Activated naive CD4-positive, alpha-beta T cell treated with anti-CD3 and anti-CD28 coated beads, Interleukin-2, amount 10 ng/mL, durations not matched to agents 7 days and 5 days (primary cell): ENCODE measurements at regions not wholly inside any gene's neighbourhood (a gene's known extent, or its start where the extent isn't known, plus 50 kb on each side); places are given as distances from the start of the nearest gene placed in this dataset.
"Not testable (repeated sequence)": the region's sequence is repeated elsewhere in the genome, so short reads cannot be mapped to it uniquely, and the experiment has no call there.

Experiments used
- CTCF ChIA-PET: fragments of 350-600 bp; sonication (Branson Sonifier 250); formaldehyde crosslinking; loops from one replicate; lab custom pipeline; 2021; ENCODE audit warnings: antibody characterized with exemption; lab: Charles Lee
- DNase-seq: peaks from one replicate; pipeline ENCODE4 v3.0.0-alpha.2; 2020
- H3K27ac Mint-ChIP-seq: one replicate; pipeline ENCODE4 v1.8.0; 2021; ENCODE audit warnings: mild to moderate bottlenecking, moderate library complexity, mixed read lengths
- H3K27me3 Mint-ChIP-seq: one replicate; pipeline ENCODE4 v1.8.0; 2021; ENCODE audit warnings: mild to moderate bottlenecking, mixed read lengths
- H3K36me3 Mint-ChIP-seq: one replicate; pipeline ENCODE4 v1.8.0; 2021; ENCODE audit warnings: mixed read lengths
- H3K4me1 Mint-ChIP-seq: one replicate; pipeline ENCODE4 v1.8.0; 2021; ENCODE audit warnings: mixed read lengths
- H3K4me3 Mint-ChIP-seq: one replicate; pipeline ENCODE4 v1.8.0; 2021; ENCODE audit warnings: mild to moderate bottlenecking, moderate library complexity, mixed read lengths
- H3K9me3 Mint-ChIP-seq: one replicate; pipeline ENCODE4 v1.8.0; 2021; ENCODE audit warnings: mixed read lengths

- no peak for DNase-seq
- no peaks in the 10 kb centered on the region for H3K36me3 Mint-ChIP-seq
- H3K4me1 Mint-ChIP-seq = no peaks in the 10 kb centered on the region
- H3K27me3 Mint-ChIP-seq = peaks cover 4% of the 10 kb centered on the region
- H3K9me3 Mint-ChIP-seq = no peaks in the 10 kb centered on the region
- H3K27ac Mint-ChIP-seq = no peak overlapping the region
- H3K4me3 Mint-ChIP-seq = no peak overlapping the region
- CTCF ChIA-PET = no interaction called here
Measured at GRCh38 chr12:28023156-28023887, 50.8 kb upstream of the PTHLH start.

GRCh38 chr12:28024231-28024995, 51.9 kb upstream of the PTHLH start:
- no peaks in the 10 kb centered on the region for H3K36me3 Mint-ChIP-seq
- H3K27me3 Mint-ChIP-seq = peaks cover 4% of the 10 kb centered on the region
- H3K9me3 Mint-ChIP-seq = no peaks in the 10 kb centered on the region
- CTCF ChIA-PET = no interaction called here
- H3K4me3 Mint-ChIP-seq = no peak overlapping the region
- H3K4me1 Mint-ChIP-seq = no peaks in the 10 kb centered on the region
- H3K27ac Mint-ChIP-seq = no peak overlapping the region
- no peak for DNase-seq

GRCh38 chr12:28025821-28026505, 53.4 kb upstream of the PTHLH start:
- Mint-ChIP-seq H3K4me1 (no peaks in the 10 kb centered on the region), H3K36me3 (no peaks in the 10 kb centered on the region), H3K27ac (no peak overlapping the region), H3K4me3 (no peak overlapping the region), H3K27me3 (peaks cover 4% of the 10 kb centered on the region), H3K9me3 (no peaks in the 10 kb centered on the region)
- CTCF ChIA-PET = no interaction called here
- DNase-seq = no peak

- Mint-ChIP-seq H3K9me3 (no peaks in the 10 kb centered on the region), H3K27me3 (peaks cover 4% of the 10 kb centered on the region), H3K36me3 (no peaks in the 10 kb centered on the region), H3K27ac (no peak overlapping the region), H3K4me1 (no peaks in the 10 kb centered on the region), H3K4me3 (no peak overlapping the region)
- CTCF ChIA-PET = no interaction called here
- no peak for DNase-seq
Measured at GRCh38 chr12:28026701-28027100, 54.2 kb upstream of the PTHLH start.

GRCh38 chr12:28027328-28027727, 54.8 kb upstream of the PTHLH start:
- Mint-ChIP-seq H3K4me1 (no peaks in the 10 kb centered on the region), H3K27me3 (peaks cover 4% of the 10 kb centered on the region), H3K9me3 (no peaks in the 10 kb centered on the region), H3K27ac (no peak overlapping the region), H3K4me3 (no peak overlapping the region), H3K36me3 (no peaks in the 10 kb centered on the region)
- CTCF ChIA-PET = no interaction called here
- DNase-seq = no peak

DNA sequence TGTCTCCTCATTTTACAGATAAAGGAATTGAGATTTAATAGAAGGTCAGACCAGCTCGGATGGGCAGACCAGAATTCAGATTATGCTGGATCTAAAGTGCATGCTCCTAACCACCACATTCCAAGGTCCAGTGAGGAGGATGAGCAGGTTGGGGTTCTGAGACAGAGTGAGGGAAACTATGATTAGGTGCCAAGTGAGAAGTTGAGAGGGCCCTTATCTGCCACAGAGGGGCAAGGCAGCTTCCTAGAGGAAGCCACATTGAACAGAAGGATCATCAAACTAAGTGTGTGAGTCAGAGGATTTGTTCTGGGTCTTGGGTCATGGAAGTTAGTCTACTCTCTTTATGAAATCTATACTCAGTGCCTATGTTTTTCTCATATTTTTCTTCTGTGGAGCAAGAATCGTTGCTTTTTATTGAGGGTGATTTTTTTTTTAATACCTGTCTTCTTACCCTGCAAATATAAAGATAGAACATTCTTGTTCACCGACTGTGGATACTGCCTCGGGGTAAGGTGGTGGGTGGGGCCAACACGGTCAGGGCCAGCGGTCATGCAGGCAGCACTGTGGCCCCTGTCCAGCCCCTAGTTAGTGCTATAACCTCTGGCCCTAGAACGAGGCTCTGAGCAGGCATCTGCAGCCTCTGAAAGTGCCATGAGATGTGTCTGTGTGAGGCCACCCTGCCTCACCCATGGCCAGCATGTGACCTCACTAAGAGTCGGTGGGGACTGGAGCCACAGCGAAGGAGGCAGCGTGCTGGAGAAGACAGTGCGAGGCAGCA, 55.6 kb upstream of the PTHLH start:
- no peak overlapping the region for H3K27ac Mint-ChIP-seq
- DNase-seq = no peak
- H3K9me3 Mint-ChIP-seq = no peaks in the 10 kb centered on the region
- H3K4me3 Mint-ChIP-seq = no peak overlapping the region
- peaks cover 4% of the 10 kb centered on the region for H3K27me3 Mint-ChIP-seq
- CTCF ChIA-PET = no interaction called here
- H3K4me1 Mint-ChIP-seq = no peaks in the 10 kb centered on the region
- no peaks in the 10 kb centered on the region for H3K36me3 Mint-ChIP-seq

GRCh38 chr12:28032811-28033537, 60.4 kb upstream of the PTHLH start:
- CTCF ChIA-PET = no interaction called here
- no peak for DNase-seq
- Mint-ChIP-seq H3K36me3 (no peaks in the 10 kb centered on the region), H3K4me1 (no peaks in the 10 kb centered on the region), H3K9me3 (no peaks in the 10 kb centered on the region), H3K27me3 (no peaks in the 10 kb centered on the region), H3K27ac (no peak overlapping the region), H3K4me3 (no peak overlapping the region)

DNA sequence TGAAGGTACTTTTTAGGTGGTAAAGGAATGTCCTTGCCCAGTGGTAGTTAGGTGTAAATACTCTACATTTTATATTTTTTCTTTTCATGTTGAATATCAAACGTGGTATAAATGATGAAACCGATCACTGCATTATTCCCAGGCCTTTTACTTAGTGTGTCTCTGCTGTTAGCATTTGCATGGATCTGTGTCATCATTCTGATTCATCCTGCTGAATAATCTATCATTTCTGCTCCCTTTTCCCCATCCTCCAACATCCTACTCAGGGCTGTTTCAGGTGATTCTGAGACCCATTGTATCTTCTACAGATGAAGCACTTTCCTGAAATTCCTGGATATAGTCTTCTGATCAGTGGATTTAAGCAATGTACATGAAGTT, 61.0 kb upstream of the PTHLH start:
- no peak overlapping the region for H3K4me3 Mint-ChIP-seq
- no peak for DNase-seq
- no peaks in the 10 kb centered on the region for H3K36me3 Mint-ChIP-seq
- H3K27me3 Mint-ChIP-seq = no peaks in the 10 kb centered on the region
- CTCF ChIA-PET = no interaction called here
- H3K4me1 Mint-ChIP-seq = no peaks in the 10 kb centered on the region
- no peak overlapping the region for H3K27ac Mint-ChIP-seq
- no peaks in the 10 kb centered on the region for H3K9me3 Mint-ChIP-seq

DNA sequence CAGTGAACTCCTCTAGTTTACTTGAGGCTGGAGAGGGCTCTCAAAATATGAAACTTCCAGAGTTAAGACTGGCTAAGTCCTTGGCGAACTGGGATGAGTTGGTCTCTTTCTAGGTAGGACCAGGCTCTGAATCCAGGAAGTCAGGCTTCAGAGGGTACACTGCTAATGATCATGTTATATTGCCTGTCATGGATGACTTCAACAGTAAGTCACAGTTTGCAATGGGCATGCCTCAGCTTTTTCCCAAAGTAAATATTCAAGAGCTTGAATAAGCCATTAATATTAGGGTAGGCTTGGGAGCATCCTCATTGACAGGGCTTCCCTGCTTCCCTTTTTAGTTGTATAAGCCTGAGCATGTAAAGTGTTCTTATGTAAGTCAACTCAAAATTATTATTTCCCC, 61.7 kb upstream of the PTHLH start:
- CTCF ChIA-PET = no interaction called here
- H3K27ac Mint-ChIP-seq = no peak overlapping the region

DNA sequence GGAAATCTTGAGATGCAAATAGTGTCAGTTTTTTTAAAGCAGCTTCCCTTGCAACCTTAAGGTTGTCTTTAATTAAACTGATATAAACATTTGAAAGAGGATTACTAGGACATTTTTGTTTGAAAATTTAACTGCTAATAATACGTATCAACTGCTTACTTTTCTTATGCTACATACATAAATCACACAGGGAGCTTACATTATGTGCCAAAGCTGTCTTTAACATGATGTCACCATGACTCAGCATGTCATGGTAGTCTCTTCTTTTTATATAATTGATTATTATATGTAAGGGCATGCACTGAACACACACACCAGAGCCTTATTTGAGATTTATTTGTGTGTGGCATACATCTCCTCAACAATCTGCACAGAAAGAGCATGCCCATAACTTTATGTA, 63.0 kb upstream of the PTHLH start:
- no peak overlapping the region for H3K4me3 Mint-ChIP-seq
- no peaks in the 10 kb centered on the region for H3K4me1 Mint-ChIP-seq
- no peak overlapping the region for H3K27ac Mint-ChIP-seq
- no peaks in the 10 kb centered on the region for H3K36me3 Mint-ChIP-seq
- CTCF ChIA-PET = no interaction called here
- H3K9me3 Mint-ChIP-seq = no peaks in the 10 kb centered on the region
- H3K27me3 Mint-ChIP-seq = no peaks in the 10 kb centered on the region
- no peak for DNase-seq

More for the DNA sequence above, 61.7 kb upstream of the PTHLH start:
- no peak for DNase-seq
- H3K9me3 Mint-ChIP-seq = no peaks in the 10 kb centered on the region
- no peak overlapping the region for H3K4me3 Mint-ChIP-seq
- no peaks in the 10 kb centered on the region for H3K27me3 Mint-ChIP-seq
- H3K4me1 Mint-ChIP-seq = no peaks in the 10 kb centered on the region
- H3K36me3 Mint-ChIP-seq = no peaks in the 10 kb centered on the region

DNA sequence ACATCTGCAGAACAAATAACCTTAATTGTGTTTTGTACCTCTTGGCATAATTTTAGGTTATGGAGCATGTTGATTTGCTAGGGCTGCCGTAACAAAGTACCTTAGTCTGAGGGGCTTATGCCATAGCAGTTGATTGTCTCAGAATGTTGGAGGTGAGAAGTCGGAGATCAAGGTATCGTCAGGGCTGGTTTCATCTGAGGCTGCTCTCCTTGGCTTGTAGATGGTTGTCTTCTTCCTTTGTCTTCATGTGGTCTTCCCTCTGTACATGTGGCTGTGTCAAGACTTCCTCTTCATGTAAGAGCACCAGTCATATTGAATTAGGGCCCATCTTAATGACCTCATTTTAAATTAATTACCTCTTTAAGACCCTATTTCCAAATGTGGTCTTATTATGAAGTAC, 64.4 kb upstream of the PTHLH start:
- no peaks in the 10 kb centered on the region for H3K27me3 Mint-ChIP-seq
- no peaks in the 10 kb centered on the region for H3K4me1 Mint-ChIP-seq
- H3K9me3 Mint-ChIP-seq = no peaks in the 10 kb centered on the region
- no peak overlapping the region for H3K4me3 Mint-ChIP-seq
- CTCF ChIA-PET = no interaction called here
- DNase-seq = no peak
- H3K27ac Mint-ChIP-seq = no peak overlapping the region
- no peaks in the 10 kb centered on the region for H3K36me3 Mint-ChIP-seq

DNA sequence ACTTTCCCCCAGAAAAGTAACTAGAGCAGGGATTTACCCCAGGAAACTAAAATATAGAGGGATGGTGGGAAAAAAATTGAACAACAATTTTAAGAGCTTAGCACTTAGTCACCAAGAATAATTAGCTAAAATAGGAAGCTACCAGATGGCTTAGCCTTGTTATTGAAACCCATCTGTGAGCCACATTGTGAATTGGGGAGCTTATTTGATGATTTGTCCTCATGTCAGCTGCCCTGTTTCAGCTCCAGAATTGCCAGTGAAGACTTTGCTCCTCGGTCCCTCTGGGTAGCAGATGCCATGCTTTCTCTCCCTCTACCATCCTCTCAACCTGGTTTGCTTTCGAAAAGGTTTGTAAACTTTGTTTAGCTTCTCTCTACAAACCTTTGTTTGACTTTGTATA, 67.7 kb upstream of the PTHLH start:
- DNase-seq = no peak
- H3K4me1 Mint-ChIP-seq = no peaks in the 10 kb centered on the region
- H3K9me3 Mint-ChIP-seq = peaks cover 3% of the 10 kb centered on the region
- H3K27me3 Mint-ChIP-seq = no peaks in the 10 kb centered on the region
- no peaks in the 10 kb centered on the region for H3K36me3 Mint-ChIP-seq
- H3K27ac Mint-ChIP-seq = no peak overlapping the region
- H3K4me3 Mint-ChIP-seq = no peak overlapping the region
- CTCF ChIA-PET = interaction anchor here (0.7 to 1.1 kb wide), 2 partner anchors 219 to 307 kb away, joined by 3 read pairs; no protein-coding TSS in a partner anchor

GRCh38 chr12:28046600-28046999, 74.1 kb upstream of the PTHLH start:
- H3K4me1 Mint-ChIP-seq, H3K27ac Mint-ChIP-seq, DNase-seq, H3K9me3 Mint-ChIP-seq, H3K36me3 Mint-ChIP-seq, H3K27me3 Mint-ChIP-seq, H3K4me3 Mint-ChIP-seq, CTCF ChIA-PET: not testable (repeated sequence)

DNA sequence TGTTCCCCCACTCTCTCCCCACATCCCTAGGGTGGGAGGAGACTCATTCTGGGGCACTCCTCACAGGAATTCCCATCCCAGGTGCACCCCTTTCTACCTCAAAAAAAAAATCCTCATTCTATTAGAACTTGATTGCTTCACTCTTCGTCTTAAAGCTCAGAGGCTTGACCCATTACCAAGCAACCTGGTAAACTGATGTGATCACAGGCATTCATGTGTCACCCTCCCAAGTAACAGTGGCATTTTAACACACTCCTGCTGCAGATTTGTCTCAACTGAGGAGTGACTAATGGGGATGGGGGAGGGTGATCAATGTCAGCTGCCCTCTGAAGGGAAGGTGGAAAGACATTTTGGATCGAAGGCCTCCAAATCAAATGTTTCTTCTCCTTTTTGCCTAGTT, 78.1 kb upstream of the PTHLH start:
- DNase-seq = no peak
- H3K36me3 Mint-ChIP-seq = no peaks in the 10 kb centered on the region
- CTCF ChIA-PET = no interaction called here
- H3K27ac Mint-ChIP-seq = no peak overlapping the region
- H3K4me1 Mint-ChIP-seq = no peaks in the 10 kb centered on the region
- no peak overlapping the region for H3K4me3 Mint-ChIP-seq
- H3K27me3 Mint-ChIP-seq = peaks cover 3% of the 10 kb centered on the region
- H3K9me3 Mint-ChIP-seq = peaks cover 4% of the 10 kb centered on the region
